Fibroblast of skin of right biceps (primary cell): ENCODE measurements at regions not wholly inside any gene's neighbourhood (a gene's known extent, or its start where the extent isn't known, plus 50 kb on each side); places are given as distances from the start of the nearest gene placed in this dataset.
A peak's percentile ranks its signal among the peaks of the same experiment; 100 is the strongest.
"Not testable (repeated sequence)": the region's sequence is repeated elsewhere in the genome, so short reads cannot be mapped to it uniquely, and the experiment has no call there.

Source experiments
- DNase-seq: peaks from one replicate; pipeline ENCODE4 v3.0.0-alpha.2; 2013

DNA sequence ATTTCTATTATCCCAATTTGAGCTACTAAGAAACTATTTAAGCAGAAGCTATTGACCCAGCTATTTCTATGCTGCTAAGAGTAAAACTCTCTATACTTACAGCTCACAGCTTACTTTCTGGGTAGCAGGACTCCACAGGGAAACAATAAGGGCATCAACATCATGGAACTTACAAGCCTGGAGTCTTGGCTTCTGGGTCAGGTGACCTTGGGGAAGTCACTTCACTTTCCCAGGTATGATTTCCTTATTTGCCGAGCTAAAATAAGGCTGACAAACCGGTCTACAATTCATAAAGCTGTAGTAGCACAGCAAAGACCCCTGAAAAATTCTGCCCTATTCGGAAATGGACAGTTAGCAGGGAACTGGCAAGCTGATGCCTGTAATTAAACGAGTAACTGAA, 278.3 kb upstream of the NR2F2 start:
- no peak for DNase-seq

- no peak for DNase-seq
These were observed 277.9 kb upstream of the NR2F2 start for GRCh38 chr15:96052572-96053030.

GRCh38 chr15:96053031-96053780, 277.3 kb upstream of the NR2F2 start:
- DNase-seq, result peak; percentile 11

DNA sequence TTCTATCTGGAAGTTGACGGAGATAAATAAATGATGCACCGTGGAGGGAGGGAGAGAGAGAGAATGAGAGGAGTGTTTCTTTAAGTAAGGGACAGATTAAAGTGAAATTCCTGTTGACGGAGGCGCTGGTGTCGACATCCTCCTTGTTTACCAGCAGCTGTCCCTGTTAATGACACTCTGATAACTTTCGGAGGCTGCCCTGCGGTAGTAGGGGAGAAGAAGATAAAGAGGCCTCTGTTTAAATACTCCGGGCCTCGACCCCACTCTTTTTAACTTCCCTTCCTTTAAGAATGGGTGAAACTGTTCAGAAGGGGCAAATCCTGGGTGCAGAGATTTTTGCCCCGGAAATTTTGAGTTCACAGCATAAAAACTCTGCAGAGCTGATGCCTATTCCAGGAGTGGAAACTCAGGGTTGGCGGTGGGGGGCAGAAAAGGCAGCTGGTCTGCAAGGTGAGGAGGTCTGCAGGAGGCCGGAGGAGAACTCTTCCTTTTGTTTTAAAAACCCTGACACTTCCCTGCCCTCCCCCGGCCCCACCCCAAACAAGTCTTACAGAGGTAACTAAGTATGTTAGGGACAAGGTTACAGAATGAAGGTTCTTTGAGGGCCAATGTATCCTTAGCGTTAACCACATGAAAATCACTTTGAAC, 276.6 kb upstream of the NR2F2 start:
- no peak for DNase-seq

GRCh38 chr15:96054621-96055020, 275.9 kb upstream of the NR2F2 start:
- no peak for DNase-seq

GRCh38 chr15:96058103-96058851, 272.2 kb upstream of the NR2F2 start:
- DNase-seq, result no peak

- DNase-seq, result not testable (repeated sequence)
These were observed 271.7 kb upstream of the NR2F2 start for GRCh38 chr15:96058852-96059103.

- not testable (repeated sequence) for DNase-seq
These were observed 269.9 kb upstream of the NR2F2 start for GRCh38 chr15:96060591-96060990.

DNA sequence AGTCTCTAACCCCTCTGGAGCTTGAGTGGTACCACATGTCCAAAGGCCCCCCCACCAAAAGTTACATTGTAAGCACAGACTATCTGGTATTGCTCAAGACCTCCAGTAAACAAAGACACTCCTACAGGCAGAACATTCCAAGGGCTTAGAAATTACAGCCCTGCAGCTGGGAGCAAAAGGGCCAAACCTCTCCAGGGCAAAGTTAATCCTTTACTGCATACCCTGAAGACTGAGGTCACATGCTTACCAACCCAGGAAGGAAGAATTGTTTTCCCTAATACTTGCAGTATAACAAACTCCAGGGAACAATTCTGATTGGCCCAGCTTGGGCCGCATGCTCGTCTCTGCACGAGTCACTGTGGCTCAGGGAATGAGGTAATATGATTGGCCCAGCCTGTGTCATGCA, 266.1 kb upstream of the NR2F2 start:
- no peak for DNase-seq

DNA sequence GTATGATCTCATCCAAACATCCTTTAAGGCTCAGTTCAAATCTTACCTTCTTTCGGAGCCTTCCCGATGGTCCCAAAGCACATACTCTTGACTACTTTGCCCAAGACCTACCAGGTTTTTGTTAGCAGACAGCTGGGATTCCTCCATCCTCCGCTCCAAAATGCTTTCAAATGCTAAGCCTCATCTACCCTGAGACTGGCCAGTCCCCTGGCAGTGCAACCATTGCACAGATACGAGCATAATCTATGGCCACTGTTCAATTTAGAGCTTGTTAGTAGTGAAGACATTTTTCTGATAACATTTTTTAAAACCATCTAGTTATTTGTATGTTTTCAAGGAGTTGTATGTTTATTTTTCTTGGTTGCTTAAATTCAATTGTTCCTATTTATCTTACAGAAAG, 264.4 kb upstream of the NR2F2 start:
- DNase-seq, result no peak

- DNase-seq, result no peak
These were observed 263.5 kb upstream of the NR2F2 start for GRCh38 chr15:96066852-96067495.

GRCh38 chr15:96067677-96068076, 262.8 kb upstream of the NR2F2 start:
- no peak for DNase-seq

GRCh38 chr15:96068897-96069296, 261.6 kb upstream of the NR2F2 start:
- no peak for DNase-seq

- no peak for DNase-seq
These were observed 259.9 kb upstream of the NR2F2 start for GRCh38 chr15:96070636-96071035.

- DNase-seq, result no peak
These were observed 257.7 kb upstream of the NR2F2 start for GRCh38 chr15:96072821-96073220.

GRCh38 chr15:96073908-96074307, 256.6 kb upstream of the NR2F2 start:
- DNase-seq, result no peak

GRCh38 chr15:96075895-96076294, 254.6 kb upstream of the NR2F2 start:
- DNase-seq, result no peak

- no peak for DNase-seq
These were observed 254.2 kb upstream of the NR2F2 start for GRCh38 chr15:96076350-96076749.

DNA sequence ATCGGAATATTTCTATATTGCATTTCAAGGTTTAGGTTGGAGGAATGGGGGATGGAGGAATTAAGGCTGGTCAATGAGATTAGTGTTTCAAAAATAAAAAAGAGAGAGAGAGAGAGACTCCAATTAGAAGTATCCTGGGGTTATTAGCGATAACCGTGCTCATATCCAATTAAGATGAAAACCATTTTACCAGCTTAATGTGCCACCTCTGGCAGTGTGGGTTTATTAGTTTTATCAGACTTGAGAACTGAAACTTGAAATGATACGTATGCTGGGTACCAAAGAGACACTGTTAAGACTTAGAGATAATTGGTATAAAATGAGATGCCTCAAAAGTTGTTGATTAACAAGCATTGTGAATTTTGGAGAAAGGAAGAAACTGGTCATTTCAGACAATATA, 251.5 kb upstream of the NR2F2 start:
- no peak for DNase-seq

GRCh38 chr15:96079882-96080281, 250.6 kb upstream of the NR2F2 start:
- DNase-seq, result no peak

GRCh38 chr15:96086164-96086563, 244.3 kb upstream of the NR2F2 start:
- DNase-seq, result no peak

GRCh38 chr15:96087180-96087884, 243.2 kb upstream of the NR2F2 start:
- DNase-seq, result no peak

GRCh38 chr15:96088650-96089049, 241.8 kb upstream of the NR2F2 start:
- DNase-seq, result no peak
